OCI-LY1 (cell line): ENCODE measurements at regions not wholly inside any gene's neighbourhood (a gene's known extent, or its start where the extent isn't known, plus 50 kb on each side); places are given as distances from the start of the nearest gene placed in this dataset.

ENCODE experiments used
- CTCF ChIP-seq: fragments of 200-600 bp; sonication (generic), shearing (Covaris generic); IDR thresholded peaks from 2 replicates; pipeline ENCODE4 v1.5.1; 2017; ENCODE audit warnings: mild to moderate bottlenecking, antibody characterized with exemption, low read length, moderate library complexity, mixed read lengths
- EZH2 ChIP-seq: fragments of 200-600 bp; sonication (generic), shearing (Covaris generic); IDR thresholded peaks from 2 replicates; pipeline ENCODE4 v1.8.0; 2017; ENCODE audit warnings: borderline replicate concordance, mixed run types, mild to moderate bottlenecking, antibody characterized with exemption, low read length, moderate library complexity, mixed read lengths

GRCh38 chr4:62194342-62194741 is 994.2 kb downstream of the ADGRL3 start:
- no peak for TF ChIP-seq CTCF
- TF ChIP-seq EZH2, result no peak
